GM21576 (cell line): ENCODE measurements at regions not wholly inside any gene's neighbourhood (a gene's known extent, or its start where the extent isn't known, plus 50 kb on each side); places are given as distances from the start of the nearest gene placed in this dataset.
"Not testable (repeated sequence)": the region's sequence is repeated elsewhere in the genome, so short reads cannot be mapped to it uniquely, and the experiment has no call there.

Source experiments
- ATAC-seq: cut with Tn5 transposase; IDR thresholded peaks from one replicate; pipeline ENCODE4 v1.9.1; 2021; ENCODE audit warnings: mild to moderate bottlenecking, moderate library complexity; ENCODE audit not compliant: unreplicated experiment

- no peak for ATAC-seq
These were observed 1360.1 kb downstream of the REEP3 start for GRCh38 chr10:64881257-64881656.

- ATAC-seq, result no peak
These were observed 1375.4 kb downstream of the REEP3 start for GRCh38 chr10:64896582-64896981.

- not testable (repeated sequence) for ATAC-seq
These were observed 1385.1 kb downstream of the REEP3 start for GRCh38 chr10:64906311-64906710.

GRCh38 chr10:64924306-64924705 lies 1403.1 kb downstream of the REEP3 start:
- ATAC-seq, result not testable (repeated sequence)

GRCh38 chr10:64952042-64952441 lies 1430.8 kb downstream of the REEP3 start:
- ATAC-seq, result no peak

GRCh38 chr10:64956441-64956840 lies 1435.2 kb downstream of the REEP3 start:
- ATAC-seq, result no peak

- ATAC-seq, result no peak
These were observed 1437.9 kb downstream of the REEP3 start for GRCh38 chr10:64959116-64959515.

- no peak for ATAC-seq
These were observed 1438.7 kb downstream of the REEP3 start for GRCh38 chr10:64959883-64960282.

- no peak for ATAC-seq
These were observed 1452.2 kb downstream of the REEP3 start for GRCh38 chr10:64973391-64973790.

- ATAC-seq, result no peak
These were observed 1454.9 kb downstream of the REEP3 start for GRCh38 chr10:64976150-64976549.

GRCh38 chr10:64977915-64978314 lies 1456.7 kb downstream of the REEP3 start:
- no peak for ATAC-seq

- ATAC-seq, result no peak
These were observed 1475.7 kb downstream of the REEP3 start for GRCh38 chr10:64996886-64997285.

GRCh38 chr10:65010845-65011244 lies 1489.6 kb downstream of the REEP3 start:
- ATAC-seq, result no peak

- ATAC-seq, result no peak
These were observed 1496.3 kb downstream of the REEP3 start for GRCh38 chr10:65017523-65017922.

GRCh38 chr10:65024886-65025285 lies 1503.7 kb downstream of the REEP3 start:
- no peak for ATAC-seq

- no peak for ATAC-seq
These were observed 1509.1 kb downstream of the REEP3 start for GRCh38 chr10:65030263-65030662.

GRCh38 chr10:65032867-65033769 lies 1511.9 kb downstream of the REEP3 start:
- no peak for ATAC-seq

- ATAC-seq, result no peak
These were observed 1512.8 kb downstream of the REEP3 start for GRCh38 chr10:65033957-65034356.

GRCh38 chr10:65040796-65041195 lies 1519.6 kb downstream of the REEP3 start:
- no peak for ATAC-seq

- ATAC-seq, result no peak
These were observed 1520.1 kb downstream of the REEP3 start for GRCh38 chr10:65041307-65041706.

GRCh38 chr10:65042496-65042895 lies 1521.3 kb downstream of the REEP3 start:
- ATAC-seq, result no peak

GRCh38 chr10:65046831-65047230 lies 1525.6 kb downstream of the REEP3 start:
- no peak for ATAC-seq

GRCh38 chr10:65052111-65052510 lies 1530.9 kb downstream of the REEP3 start:
- not testable (repeated sequence) for ATAC-seq
